Neural cell (in vitro differentiated cells): ENCODE measurements at regions not wholly inside any gene's neighbourhood (a gene's known extent, or its start where the extent isn't known, plus 50 kb on each side); places are given as distances from the start of the nearest gene placed in this dataset.

Source experiments
- H2AFZ ChIP-seq: fragments of 200-600, 300-800 bp; sonication (generic), shearing (Covaris generic); 2 replicates; pipeline ENCODE4 v1.6.0; 2014; ENCODE audit warnings: low read depth, mild to moderate bottlenecking, antibody characterized with exemption, low read length, moderate library complexity
- H3F3A ChIP-seq: fragments of 200-600 bp; shearing (Covaris generic); 2 replicates; pipeline ENCODE4 v1.6.1; 2016; ENCODE audit warnings: mild to moderate bottlenecking, moderate library complexity, mixed read lengths, antibody characterized with exemption, low read length; ENCODE audit not compliant: insufficient read depth, poor library complexity, severe bottlenecking
- H3K27ac ChIP-seq: fragments of 200-600, 300-800 bp; sonication (generic), shearing (Covaris generic); 2 replicates; pipeline ENCODE4 v1.5.1; 2014; ENCODE audit warnings: mild to moderate bottlenecking, low read length, moderate library complexity
- H3K27me3 ChIP-seq: fragments of 300-800, 200-600 bp; sonication (generic), shearing (Covaris generic); 2 replicates; pipeline ENCODE4 v1.6.0; 2014; ENCODE audit warnings: mild to moderate bottlenecking, low read depth, low read length, moderate library complexity; ENCODE audit not compliant: insufficient read depth
- H3K36me3 ChIP-seq: fragments of 300-800, 200-600 bp; sonication (generic), shearing (Covaris generic); 2 replicates; pipeline ENCODE4 v1.5.1; 2014; ENCODE audit warnings: mild to moderate bottlenecking, antibody characterized with exemption, low read length, moderate library complexity; ENCODE audit not compliant: insufficient read depth
- H3K4me2 ChIP-seq: fragments of 300-800, 200-600 bp; sonication (generic), shearing (Covaris generic); 2 replicates; pipeline ENCODE4 v1.6.0; 2014; ENCODE audit warnings: mild to moderate bottlenecking, low read length
- H3K4me3 ChIP-seq: fragments of 300-800, 200-600 bp; sonication (generic), shearing (Covaris generic); 2 replicates; pipeline ENCODE4 v1.5.1; 2014; ENCODE audit warnings: mild to moderate bottlenecking, low read length, moderate library complexity
- H3K79me2 ChIP-seq: fragments of 200-600 bp; shearing (Covaris generic); replicated peaks from 2 replicates; pipeline ENCODE4 v1.6.0; 2014; ENCODE audit warnings: mild to moderate bottlenecking, low read length, moderate library complexity; ENCODE audit not compliant: insufficient read depth
- H3K9ac ChIP-seq: fragments of 300-800, 200-600 bp; sonication (generic), shearing (Covaris generic); 2 replicates; pipeline ENCODE4 v1.6.1; 2016; ENCODE audit warnings: mild to moderate bottlenecking, low read length, mixed read lengths
- H3K9me2 ChIP-seq: fragments of 200-600 bp; shearing (Covaris generic); 2 replicates; pipeline ENCODE4 v1.6.1; 2016; ENCODE audit warnings: mild to moderate bottlenecking, low read length, mixed read lengths; ENCODE audit not compliant: insufficient read depth
- H3K9me3 ChIP-seq: fragments of 200-600, 300-800 bp; sonication (generic), shearing (Covaris generic); 2 replicates; pipeline ENCODE4 v1.6.1; 2016; ENCODE audit warnings: mild to moderate bottlenecking, mixed run types, low read length, moderate library complexity, mixed read lengths
- H4K20me1 ChIP-seq: fragments of 200-600 bp; shearing (Covaris generic); 2 replicates; pipeline ENCODE4 v1.6.1; 2016; ENCODE audit warnings: mild to moderate bottlenecking, mixed run types; ENCODE audit not compliant: insufficient read depth
- EP300 ChIP-seq: fragments of 450-650 bp; conservative IDR thresholded peaks from 2 replicates; pipeline ENCODE4 v1.6.1; 2014; ENCODE audit warnings: antibody characterized with exemption, mild to moderate bottlenecking, moderate library complexity; ENCODE audit not compliant: poor library complexity, severe bottlenecking
- EZH2 ChIP-seq: fragments of 200-600, 300-800 bp; shearing (Covaris generic), sonication (generic); IDR thresholded peaks from 2 replicates; pipeline ENCODE4 v1.6.1; 2014; ENCODE audit warnings: antibody characterized with exemption, low read length, borderline replicate concordance, mild to moderate bottlenecking; ENCODE audit not compliant: insufficient read depth, poor library complexity, severe bottlenecking
- MXI1 ChIP-seq: fragments of 450-650 bp; conservative IDR thresholded peaks from 2 replicates; pipeline ENCODE4 v1.6.1; 2014; ENCODE audit warnings: antibody characterized with exemption, mild to moderate bottlenecking; ENCODE audit not compliant: poor library complexity, severe bottlenecking
- POLR2AphosphoS5 ChIP-seq: IDR thresholded peaks from 2 replicates; pipeline ENCODE4 v1.6.1; 2012
- RAD21 ChIP-seq: fragments of 450-650 bp; conservative IDR thresholded peaks from 2 replicates; pipeline ENCODE4 v1.6.1; 2014; ENCODE audit warnings: antibody characterized with exemption, mild to moderate bottlenecking, moderate library complexity
- SMC3 ChIP-seq: fragments of 450-650 bp; conservative IDR thresholded peaks from 2 replicates; pipeline ENCODE4 v1.6.1; 2014; ENCODE audit warnings: antibody characterized with exemption, mild to moderate bottlenecking, moderate library complexity; ENCODE audit not compliant: poor library complexity
- TAF1 ChIP-seq: IDR thresholded peaks from 2 replicates; pipeline ENCODE4 v1.6.1; 2012; ENCODE audit warnings: low read depth
- TF ChIP-seq, protein P1 (sequence below): IDR thresholded peaks from 2 replicates; pipeline ENCODE4 v1.6.1; 2012; ENCODE audit warnings: borderline replicate concordance
- TF ChIP-seq, protein P2 (sequence below): fragments of 450-650 bp; IDR thresholded peaks from 2 replicates; pipeline ENCODE4 v1.5.1; 2014; ENCODE audit warnings: antibody characterized with exemption, mild to moderate bottlenecking, moderate library complexity; ENCODE audit not compliant: poor library complexity, severe bottlenecking

DNA sequence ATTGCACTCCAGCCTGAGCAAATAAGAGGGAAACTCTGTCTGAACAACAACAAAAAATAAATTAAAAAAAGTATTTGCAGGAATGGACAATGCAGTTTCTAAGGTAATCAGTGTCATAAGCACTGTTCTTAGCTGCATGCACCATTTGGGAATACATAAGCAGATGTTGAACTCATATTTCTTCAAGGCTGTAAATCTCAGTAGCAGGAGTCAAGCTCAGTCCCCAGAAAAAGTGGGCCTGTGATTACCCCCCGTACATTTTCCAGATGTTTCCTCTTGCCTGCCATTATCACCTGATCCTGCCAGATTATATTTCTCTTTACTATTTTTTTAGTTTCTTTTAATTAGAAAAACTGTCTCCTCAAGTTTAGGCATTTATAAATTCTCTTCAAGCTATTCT is 667.6 kb upstream of the ANKRD30A start:
- Histone ChIP-seq H3K36me3 (no peaks in the 10 kb centered on the region), H3K27me3 (no peaks in the 10 kb centered on the region), H3K27ac (no peak overlapping the region), H3K9me2 (no peaks in the 10 kb centered on the region), H3K4me3 (no peak overlapping the region), H3K9ac (no peak overlapping the region), H3F3A (no peaks in the 10 kb centered on the region), H3K79me2 (no peaks in the 10 kb centered on the region), H2AFZ (no peak overlapping the region), H3K4me2 (no peak overlapping the region), H3K9me3 (no peaks in the 10 kb centered on the region), H4K20me1 (no peaks in the 10 kb centered on the region)
- TF ChIP-seq, protein P1, sequence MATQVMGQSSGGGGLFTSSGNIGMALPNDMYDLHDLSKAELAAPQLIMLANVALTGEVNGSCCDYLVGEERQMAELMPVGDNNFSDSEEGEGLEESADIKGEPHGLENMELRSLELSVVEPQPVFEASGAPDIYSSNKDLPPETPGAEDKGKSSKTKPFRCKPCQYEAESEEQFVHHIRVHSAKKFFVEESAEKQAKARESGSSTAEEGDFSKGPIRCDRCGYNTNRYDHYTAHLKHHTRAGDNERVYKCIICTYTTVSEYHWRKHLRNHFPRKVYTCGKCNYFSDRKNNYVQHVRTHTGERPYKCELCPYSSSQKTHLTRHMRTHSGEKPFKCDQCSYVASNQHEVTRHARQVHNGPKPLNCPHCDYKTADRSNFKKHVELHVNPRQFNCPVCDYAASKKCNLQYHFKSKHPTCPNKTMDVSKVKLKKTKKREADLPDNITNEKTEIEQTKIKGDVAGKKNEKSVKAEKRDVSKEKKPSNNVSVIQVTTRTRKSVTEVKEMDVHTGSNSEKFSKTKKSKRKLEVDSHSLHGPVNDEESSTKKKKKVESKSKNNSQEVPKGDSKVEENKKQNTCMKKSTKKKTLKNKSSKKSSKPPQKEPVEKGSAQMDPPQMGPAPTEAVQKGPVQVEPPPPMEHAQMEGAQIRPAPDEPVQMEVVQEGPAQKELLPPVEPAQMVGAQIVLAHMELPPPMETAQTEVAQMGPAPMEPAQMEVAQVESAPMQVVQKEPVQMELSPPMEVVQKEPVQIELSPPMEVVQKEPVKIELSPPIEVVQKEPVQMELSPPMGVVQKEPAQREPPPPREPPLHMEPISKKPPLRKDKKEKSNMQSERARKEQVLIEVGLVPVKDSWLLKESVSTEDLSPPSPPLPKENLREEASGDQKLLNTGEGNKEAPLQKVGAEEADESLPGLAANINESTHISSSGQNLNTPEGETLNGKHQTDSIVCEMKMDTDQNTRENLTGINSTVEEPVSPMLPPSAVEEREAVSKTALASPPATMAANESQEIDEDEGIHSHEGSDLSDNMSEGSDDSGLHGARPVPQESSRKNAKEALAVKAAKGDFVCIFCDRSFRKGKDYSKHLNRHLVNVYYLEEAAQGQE: no peak
- no peak for TF ChIP-seq TAF1
- TF ChIP-seq EP300: no peak
- TF ChIP-seq EZH2: no peak
- no peak for TF ChIP-seq SMC3
- no peak for TF ChIP-seq RAD21
- TF ChIP-seq POLR2AphosphoS5: no peak
- TF ChIP-seq, protein P2, sequence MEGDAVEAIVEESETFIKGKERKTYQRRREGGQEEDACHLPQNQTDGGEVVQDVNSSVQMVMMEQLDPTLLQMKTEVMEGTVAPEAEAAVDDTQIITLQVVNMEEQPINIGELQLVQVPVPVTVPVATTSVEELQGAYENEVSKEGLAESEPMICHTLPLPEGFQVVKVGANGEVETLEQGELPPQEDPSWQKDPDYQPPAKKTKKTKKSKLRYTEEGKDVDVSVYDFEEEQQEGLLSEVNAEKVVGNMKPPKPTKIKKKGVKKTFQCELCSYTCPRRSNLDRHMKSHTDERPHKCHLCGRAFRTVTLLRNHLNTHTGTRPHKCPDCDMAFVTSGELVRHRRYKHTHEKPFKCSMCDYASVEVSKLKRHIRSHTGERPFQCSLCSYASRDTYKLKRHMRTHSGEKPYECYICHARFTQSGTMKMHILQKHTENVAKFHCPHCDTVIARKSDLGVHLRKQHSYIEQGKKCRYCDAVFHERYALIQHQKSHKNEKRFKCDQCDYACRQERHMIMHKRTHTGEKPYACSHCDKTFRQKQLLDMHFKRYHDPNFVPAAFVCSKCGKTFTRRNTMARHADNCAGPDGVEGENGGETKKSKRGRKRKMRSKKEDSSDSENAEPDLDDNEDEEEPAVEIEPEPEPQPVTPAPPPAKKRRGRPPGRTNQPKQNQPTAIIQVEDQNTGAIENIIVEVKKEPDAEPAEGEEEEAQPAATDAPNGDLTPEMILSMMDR: no peak
- no peak for TF ChIP-seq MXI1

DNA sequence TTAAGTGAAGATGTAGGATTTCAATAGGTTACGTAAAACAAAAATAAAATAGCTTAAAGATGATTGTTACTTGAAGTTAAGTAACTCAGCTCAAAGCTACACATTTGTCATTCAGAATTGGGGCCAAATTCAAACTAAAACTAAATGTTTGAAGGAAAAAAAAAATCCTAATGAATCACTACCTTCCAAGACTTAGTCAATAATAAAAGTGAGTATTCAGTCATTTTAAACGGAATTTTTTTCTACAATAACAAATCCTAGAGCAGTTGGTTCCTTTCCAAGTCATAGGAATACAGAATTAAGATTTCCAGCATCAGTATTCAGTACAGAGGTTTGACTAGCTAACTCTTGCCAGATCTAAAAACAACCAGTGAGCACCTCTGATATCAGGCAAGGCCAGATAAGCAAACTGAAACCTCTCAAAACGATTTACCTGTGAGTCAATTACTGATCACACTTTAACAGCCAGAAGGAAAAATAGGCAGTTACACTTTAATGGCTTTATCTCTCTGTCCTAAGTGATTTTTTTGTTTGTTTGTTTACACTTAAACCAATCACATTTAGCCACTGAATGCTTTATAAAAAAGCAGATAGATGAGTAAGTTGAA is 669.8 kb upstream of the ANKRD30A start:
- no peak for TF ChIP-seq TAF1
- no peak for TF ChIP-seq EZH2
- TF ChIP-seq, protein P1: no peak
- TF ChIP-seq, protein P2: no peak
- no peak for TF ChIP-seq EP300
- no peak for TF ChIP-seq MXI1
- TF ChIP-seq SMC3: no peak
- TF ChIP-seq RAD21: no peak
- no peak for TF ChIP-seq POLR2AphosphoS5
- Histone ChIP-seq H3K9ac (no peak overlapping the region), H3K27me3 (no peaks in the 10 kb centered on the region), H3K4me3 (no peak overlapping the region), H2AFZ (no peak overlapping the region), H3F3A (no peaks in the 10 kb centered on the region), H3K27ac (no peak overlapping the region), H3K79me2 (no peaks in the 10 kb centered on the region), H3K4me2 (no peak overlapping the region), H3K36me3 (no peaks in the 10 kb centered on the region), H4K20me1 (no peaks in the 10 kb centered on the region), H3K9me2 (no peaks in the 10 kb centered on the region), H3K9me3 (no peaks in the 10 kb centered on the region)
